GM13977 (cell line): ENCODE measurements at regions not wholly inside any gene's neighbourhood (a gene's known extent, or its start where the extent isn't known, plus 50 kb on each side); places are given as distances from the start of the nearest gene placed in this dataset.

ENCODE experiments used
- DNase-seq: peaks from one replicate; pipeline ENCODE4 v3.0.0; 2012; ENCODE audit warnings: low spot score
- CTCF ChIP-seq: IDR thresholded peaks from 2 replicates; pipeline ENCODE4 v1.5.1; 2012; ENCODE audit warnings: mild to moderate bottlenecking, control low read depth; ENCODE audit not compliant: insufficient read depth; ENCODE audit errors: extremely low read depth, missing control alignments
- in situ Hi-C: fragments of 300-500 bp; cut with MboI; formaldehyde crosslinking; loops from one replicate; pipeline ENCODE4 v1.12.0; 2022; ENCODE audit warnings: low sequenced_read_pairs, low pct_unique_long_range_greater_than_20kb, mixed read lengths, inconsistent platforms; ENCODE audit not compliant: unreplicated experiment

GRCh38 chr6:104166055-104166668 lies 693.6 kb downstream of the HACE1 start:
- no peak for DNase-seq
- TF ChIP-seq CTCF: no peak
- in situ Hi-C loops: no loop called here

- TF ChIP-seq CTCF: no peak
- no peak for DNase-seq
- in situ Hi-C loops: no loop called here
These were observed 697.6 kb downstream of the HACE1 start for GRCh38 chr6:104162036-104162669.

DNA sequence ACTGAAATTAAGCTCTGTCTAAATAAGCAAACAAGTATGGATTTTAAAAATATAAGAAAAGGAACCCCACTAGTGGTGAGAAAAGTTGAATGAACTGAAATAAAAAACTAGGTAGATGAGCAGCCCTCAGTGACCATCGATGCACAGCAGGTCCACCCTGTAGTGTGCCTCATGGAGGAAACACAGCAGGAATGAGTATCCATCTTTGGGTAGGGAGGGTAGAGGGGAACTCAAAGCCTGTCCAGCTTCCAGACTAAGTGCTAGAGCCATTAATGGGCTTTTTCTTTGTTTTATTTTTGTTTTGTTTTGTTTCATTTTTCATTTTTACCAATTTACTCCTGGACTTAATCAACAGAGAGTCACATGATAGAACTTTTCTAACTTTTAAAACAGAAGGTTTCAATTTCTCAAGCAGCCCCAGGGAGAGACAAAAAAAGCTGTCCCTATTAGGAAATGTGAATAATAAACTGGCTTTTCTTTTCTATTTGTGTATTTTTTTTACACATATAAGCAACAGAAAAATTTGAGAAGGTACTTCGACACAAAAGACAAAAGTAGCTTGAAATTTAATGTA lies 700.6 kb downstream of the HACE1 start:
- no peak for DNase-seq
- TF ChIP-seq CTCF: no peak

DNA sequence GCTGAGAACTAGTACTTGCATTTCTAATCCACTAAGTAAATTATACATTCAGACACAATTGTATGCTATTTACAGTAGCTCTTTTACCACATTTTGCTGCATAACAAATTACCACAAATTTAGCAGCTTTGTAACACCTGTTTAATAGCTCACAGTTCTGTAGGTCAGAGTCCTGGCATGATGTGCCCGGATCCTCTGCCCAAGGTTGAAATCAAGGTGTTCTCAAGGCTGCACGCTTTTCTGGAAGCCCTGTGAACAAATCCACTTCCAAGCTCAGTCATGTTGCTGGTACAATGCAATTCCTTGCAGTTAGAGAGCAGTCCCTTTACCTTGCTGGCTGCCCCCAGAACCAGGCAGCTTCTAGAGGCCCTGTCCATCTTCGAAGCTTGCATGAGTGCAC lies 716.0 kb downstream of the HACE1 start:
- in situ Hi-C loops: no loop called here
- DNase-seq: no peak
- no peak for TF ChIP-seq CTCF

More for the DNA sequence above, 700.6 kb downstream of the HACE1 start:
- in situ Hi-C loops: no loop called here

DNA sequence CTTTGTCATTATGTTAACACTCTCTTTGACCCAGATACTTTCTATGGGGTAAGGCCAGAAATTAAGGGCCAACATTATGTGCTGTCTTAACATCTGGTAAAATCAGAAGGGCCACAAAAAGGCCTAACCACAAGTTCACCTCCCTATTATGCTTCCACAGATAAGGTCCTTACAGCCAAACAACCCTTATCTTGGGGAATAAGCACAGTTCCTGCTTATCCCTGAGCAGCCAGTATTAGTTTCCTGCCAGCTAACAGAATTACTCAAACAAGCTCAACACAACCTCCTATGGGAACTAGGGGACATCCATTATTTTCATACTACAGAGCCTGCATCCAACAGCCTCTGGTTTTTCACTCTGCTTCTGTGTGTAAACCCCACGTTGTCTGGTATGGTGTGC lies 724.8 kb downstream of the HACE1 start:
- in situ Hi-C loops: no loop called here
- TF ChIP-seq CTCF: no peak
- DNase-seq: no peak

- DNase-seq: no peak
- no peak for TF ChIP-seq CTCF
- in situ Hi-C loops: no loop called here
These were observed 729.4 kb downstream of the HACE1 start for GRCh38 chr6:104130343-104130742.
